OCI-LY1 (cell line): ENCODE measurements at regions not wholly inside any gene's neighbourhood (a gene's known extent, or its start where the extent isn't known, plus 50 kb on each side); places are given as distances from the start of the nearest gene placed in this dataset.

Experiments
- CTCF ChIP-seq: fragments of 200-600 bp; sonication (generic), shearing (Covaris generic); IDR thresholded peaks from 2 replicates; pipeline ENCODE4 v1.5.1; 2017; ENCODE audit warnings: mild to moderate bottlenecking, antibody characterized with exemption, low read length, moderate library complexity, mixed read lengths
- EZH2 ChIP-seq: fragments of 200-600 bp; sonication (generic), shearing (Covaris generic); IDR thresholded peaks from 2 replicates; pipeline ENCODE4 v1.8.0; 2017; ENCODE audit warnings: borderline replicate concordance, mixed run types, mild to moderate bottlenecking, antibody characterized with exemption, low read length, moderate library complexity, mixed read lengths

GRCh38 chr6:155623450-155624178 is 168.0 kb upstream of the NOX3 start:
- TF ChIP-seq CTCF (no peak), EZH2 (no peak)
